ENCODE measurements at regions not wholly inside any gene's neighbourhood (a gene's known extent, or its start where the extent isn't known, plus 50 kb on each side); places are given as distances from the start of the nearest gene placed in this dataset.

- ChIA-PET CTCF (no interaction called here), POLR2A (ENCODE audit: unreplicated experiment) (no interaction called here)
- Histone ChIP-seq H3K4me2 (ENCODE audit: low read length) (no peak overlapping the region), H4K20me1 (ENCODE audit: low read length) (no peaks in the 10 kb centered on the region), H3K4me1 (ENCODE audit: insufficient read depth, low read length) (no peaks in the 10 kb centered on the region), H3K4me3 (ENCODE audit: low read length) (no peak overlapping the region), H2AFZ (ENCODE audit: low read length) (no peak overlapping the region), H3K9me3 (ENCODE audit: low read length) (no peaks in the 10 kb centered on the region; the same call in 1 of the 2 replicates), H3K79me2 (ENCODE audit: low read length) (no peaks in the 10 kb centered on the region), H3K9me2 (replicated peaks; ENCODE audit: low read length) (no peaks in the 10 kb centered on the region), H3F3A (ENCODE audit: low read length, unreplicated experiment) (no peaks in the 10 kb centered on the region), H3K36me3 (ENCODE audit: low read depth, low read length) (no peaks in the 10 kb centered on the region), H3K27ac (ENCODE audit: low read length) (no peak overlapping the region), H3K9ac (ENCODE audit: low read length) (no peak overlapping the region), H3K27me3 (ENCODE audit: low read length) (no peaks in the 10 kb centered on the region)
- TF ChIP-seq EZH2 (IDR thresholded peaks at IDR 0.05; ENCODE audit: low read length, unreplicated experiment) = no peak
- no peak for TF ChIP-seq EZH2phosphoT487 (IDR thresholded peaks at IDR 0.05; ENCODE audit: borderline replicate concordance, low read length)
- TF ChIP-seq CTCF (conservative IDR thresholded peaks at IDR 0.05; ENCODE audit: low read depth, low read length) = no peak
- ATAC-seq (no peak), DNase-seq (no peak)
- no TSS peak for BruUV-seq (replicated peaks)
- intact Hi-C loops (cut with micrococcal nuclease) = no loop called here
These were observed 352.8 kb upstream of the GYPC start for GRCh38 chr2:126303113-126303512.

GRCh38 chr2:126304154-126304553, 351.8 kb upstream of the GYPC start:
- DNase-seq (no peak), ATAC-seq (no peak)
- Histone ChIP-seq H4K20me1 (ENCODE audit: low read length) (no peaks in the 10 kb centered on the region), H3K4me3 (ENCODE audit: low read length) (no peak overlapping the region), H3K9me2 (replicated peaks; ENCODE audit: low read length) (no peaks in the 10 kb centered on the region), H3K9me3 (ENCODE audit: low read length) (no peaks in the 10 kb centered on the region; the same call in 1 of the 2 replicates), H2AFZ (ENCODE audit: low read length) (no peak overlapping the region), H3K79me2 (ENCODE audit: low read length) (no peaks in the 10 kb centered on the region), H3F3A (ENCODE audit: low read length, unreplicated experiment) (no peaks in the 10 kb centered on the region), H3K4me2 (ENCODE audit: low read length) (no peak overlapping the region), H3K4me1 (ENCODE audit: insufficient read depth, low read length) (no peaks in the 10 kb centered on the region), H3K36me3 (ENCODE audit: low read depth, low read length) (no peaks in the 10 kb centered on the region), H3K27me3 (ENCODE audit: low read length) (no peaks in the 10 kb centered on the region), H3K9ac (ENCODE audit: low read length) (no peak overlapping the region), H3K27ac (ENCODE audit: low read length) (no peak overlapping the region)
- CTCF ChIA-PET = no interaction called here
- no TSS peak for BruUV-seq (replicated peaks)
- POLR2A ChIA-PET (ENCODE audit: unreplicated experiment) = no interaction called here
- intact Hi-C loops (cut with micrococcal nuclease) = no loop called here
- TF ChIP-seq CTCF (conservative IDR thresholded peaks at IDR 0.05; ENCODE audit: low read depth, low read length) (no peak), EZH2 (IDR thresholded peaks at IDR 0.05; ENCODE audit: low read length, unreplicated experiment) (no peak), EZH2phosphoT487 (IDR thresholded peaks at IDR 0.05; ENCODE audit: borderline replicate concordance, low read length) (no peak)

GRCh38 chr2:126306539-126306938, 349.4 kb upstream of the GYPC start:
- H3K36me3 ChIP-seq (ENCODE audit: low read depth, low read length) = no peaks in the 10 kb centered on the region
- ChIA-PET CTCF (no interaction called here), POLR2A (ENCODE audit: unreplicated experiment) (no interaction called here)
- no peak overlapping the region for H3K4me3 ChIP-seq (ENCODE audit: low read length)
- H3K27me3 ChIP-seq (ENCODE audit: low read length) = no peaks in the 10 kb centered on the region
- H3F3A ChIP-seq (ENCODE audit: low read length, unreplicated experiment) = no peaks in the 10 kb centered on the region
- TF ChIP-seq EZH2 (IDR thresholded peaks at IDR 0.05; ENCODE audit: low read length, unreplicated experiment) = no peak
- no peak for TF ChIP-seq EZH2phosphoT487 (IDR thresholded peaks at IDR 0.05; ENCODE audit: borderline replicate concordance, low read length)
- TF ChIP-seq CTCF (conservative IDR thresholded peaks at IDR 0.05; ENCODE audit: low read depth, low read length) = no peak
- BruUV-seq (replicated peaks) = no TSS peak
- no peaks in the 10 kb centered on the region for H3K9me2 ChIP-seq (replicated peaks; ENCODE audit: low read length)
- H3K4me2 ChIP-seq (ENCODE audit: low read length) = no peak overlapping the region
- ATAC-seq = no peak
- no peaks in the 10 kb centered on the region for H3K79me2 ChIP-seq (ENCODE audit: low read length)
- H3K9me3 ChIP-seq (ENCODE audit: low read length) = no peaks in the 10 kb centered on the region; the same call in 1 of the 2 replicates
- no peak overlapping the region for H3K9ac ChIP-seq (ENCODE audit: low read length)
- intact Hi-C loops (cut with micrococcal nuclease) = no loop called here
- no peaks in the 10 kb centered on the region for H4K20me1 ChIP-seq (ENCODE audit: low read length)
- no peak overlapping the region for H3K27ac ChIP-seq (ENCODE audit: low read length)
- no peak for DNase-seq
- no peak overlapping the region for H2AFZ ChIP-seq (ENCODE audit: low read length)
- H3K4me1 ChIP-seq (ENCODE audit: insufficient read depth, low read length) = no peaks in the 10 kb centered on the region
